ENCODE measurements at regions not wholly inside any gene's neighbourhood (a gene's known extent, or its start where the extent isn't known, plus 50 kb on each side); places are given as distances from the start of the nearest gene placed in this dataset.
"Not testable (repeated sequence)": the region's sequence is repeated elsewhere in the genome, so short reads cannot be mapped to it uniquely, and the experiment has no call there.

GRCh38 chr18:70981400-70982140 lies 692.7 kb downstream of the SOCS6 start:
- ATAC-seq = no peak

GRCh38 chr18:70973626-70974025 lies 684.8 kb downstream of the SOCS6 start:
- ATAC-seq = no peak

- no peak for ATAC-seq
Observed at GRCh38 chr18:70966419-70966818, 677.6 kb downstream of the SOCS6 start.

GRCh38 chr18:70961939-70962338 lies 673.1 kb downstream of the SOCS6 start:
- no peak for ATAC-seq

- no peak for ATAC-seq
Observed at GRCh38 chr18:70956554-70956953, 667.7 kb downstream of the SOCS6 start.

DNA sequence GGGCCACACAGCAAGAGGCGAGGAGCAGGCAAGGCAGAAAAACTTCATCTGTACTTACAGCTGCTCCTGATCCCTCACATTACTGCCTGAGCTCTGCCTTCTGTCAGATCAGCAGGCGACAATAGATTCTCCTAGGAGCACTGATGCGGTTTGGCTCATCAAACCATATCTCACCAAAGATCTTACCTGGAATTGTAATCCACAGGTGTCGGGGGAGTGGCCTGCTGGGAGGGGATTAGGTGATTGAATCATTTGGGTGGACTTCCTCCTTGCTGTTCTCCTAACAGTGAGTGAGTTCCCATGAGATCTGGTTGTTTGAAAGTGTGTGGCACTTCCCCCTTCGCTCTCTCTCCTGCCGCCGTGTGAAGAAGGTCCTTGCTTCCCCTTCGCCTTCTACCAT lies 647.3 kb downstream of the SOCS6 start:
- no peak for ATAC-seq

- no peak for ATAC-seq
Observed at GRCh38 chr18:70931942-70932814, 643.3 kb downstream of the SOCS6 start.

- no peak for ATAC-seq
Observed at GRCh38 chr18:70920840-70921374, 632.1 kb downstream of the SOCS6 start.

DNA sequence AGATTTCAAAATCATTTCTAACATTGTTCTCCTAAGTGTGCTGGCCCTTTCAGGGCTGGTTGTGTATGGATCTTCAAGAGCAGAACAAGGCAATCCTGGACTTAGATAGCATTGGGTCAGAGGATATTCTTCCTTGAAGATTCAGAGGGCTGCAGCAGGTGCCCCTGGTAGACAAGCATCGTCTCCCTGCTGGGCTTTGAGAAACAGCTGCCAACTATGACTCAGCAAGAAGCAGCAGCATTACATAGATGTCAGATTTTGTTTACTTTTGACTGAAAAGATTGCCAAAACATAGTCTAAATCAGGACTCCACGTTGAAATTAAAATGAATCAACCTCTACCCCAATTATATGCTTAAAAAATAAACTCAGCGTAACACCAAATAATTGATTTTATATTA lies 618.8 kb downstream of the SOCS6 start:
- no peak for ATAC-seq

GRCh38 chr18:70892381-70892780 lies 603.5 kb downstream of the SOCS6 start:
- no peak for ATAC-seq

DNA sequence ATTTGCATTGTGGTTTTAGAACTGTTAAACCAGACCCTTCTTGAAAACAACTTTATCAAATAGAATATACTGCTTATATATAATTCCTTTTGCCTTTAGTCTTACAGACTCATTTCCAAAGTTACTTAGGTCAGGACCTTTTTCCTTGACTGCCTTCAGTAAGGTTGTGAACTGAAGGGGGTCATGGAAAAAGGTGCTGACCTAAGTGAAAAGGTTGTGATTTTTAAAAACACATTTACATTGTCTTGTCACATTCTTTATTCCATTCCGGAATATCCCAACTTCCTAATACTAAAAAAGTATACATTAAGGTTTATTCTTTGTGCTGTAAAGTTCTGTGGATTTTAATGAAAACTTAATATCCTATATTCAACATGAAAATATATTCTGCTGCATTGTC lies 581.4 kb downstream of the SOCS6 start:
- ATAC-seq = no peak

GRCh38 chr18:70848329-70848728 lies 559.5 kb downstream of the SOCS6 start:
- ATAC-seq = no peak

- no peak for ATAC-seq
Observed at GRCh38 chr18:70840649-70841048, 551.8 kb downstream of the SOCS6 start.

DNA sequence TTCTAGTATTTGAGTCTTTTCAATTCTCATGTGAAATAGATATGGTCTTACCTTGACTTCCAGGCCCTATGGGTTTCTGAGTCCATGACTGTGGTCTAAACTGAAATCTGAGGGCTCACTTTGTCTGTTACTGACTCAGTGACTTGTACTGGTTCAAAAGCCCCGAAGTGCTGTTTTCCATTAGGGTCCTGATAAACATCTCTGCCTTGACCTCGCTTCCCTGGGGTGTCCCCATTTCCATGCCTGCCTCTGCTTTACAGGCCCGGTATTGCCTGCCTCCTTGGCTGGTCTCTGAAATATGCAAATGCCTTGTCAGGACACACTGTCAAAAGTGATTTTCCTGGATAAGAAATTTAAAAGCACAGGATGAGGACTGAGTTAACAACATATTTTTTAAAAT lies 538.8 kb downstream of the SOCS6 start:
- ATAC-seq = no peak

- ATAC-seq = no peak
Observed at GRCh38 chr18:70826571-70826970, 537.7 kb downstream of the SOCS6 start.

GRCh38 chr18:70822691-70823090 lies 533.8 kb downstream of the SOCS6 start:
- ATAC-seq = no peak

- ATAC-seq = no peak
Observed at GRCh38 chr18:70822117-70822516, 533.3 kb downstream of the SOCS6 start.

DNA sequence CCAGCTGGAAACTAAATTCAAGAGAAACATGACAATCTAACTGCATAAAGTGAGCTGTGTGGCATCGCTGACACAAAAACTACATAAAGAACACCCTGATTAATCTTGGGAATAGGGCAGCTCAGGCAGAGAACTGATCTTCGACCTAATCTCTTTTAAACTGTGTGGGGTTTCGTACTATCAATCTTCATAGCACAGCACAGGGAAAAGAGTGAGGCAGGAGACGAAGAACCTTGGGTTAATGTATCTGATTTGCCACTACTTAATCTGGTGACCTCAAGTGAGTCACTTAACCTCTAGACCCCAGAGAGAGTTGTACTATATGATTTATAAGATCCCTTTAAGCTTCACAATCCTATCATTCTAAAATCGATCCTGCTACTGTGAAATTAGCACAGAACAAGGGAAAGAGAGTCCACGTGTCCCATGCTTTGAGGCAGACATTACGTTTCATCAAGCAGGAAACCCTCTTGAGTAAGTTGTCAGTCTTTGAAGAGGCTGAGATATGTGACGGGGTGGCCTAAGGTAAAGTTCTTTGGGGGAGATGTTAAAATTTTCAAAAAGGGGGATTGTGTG lies 519.7 kb downstream of the SOCS6 start:
- no peak for ATAC-seq

DNA sequence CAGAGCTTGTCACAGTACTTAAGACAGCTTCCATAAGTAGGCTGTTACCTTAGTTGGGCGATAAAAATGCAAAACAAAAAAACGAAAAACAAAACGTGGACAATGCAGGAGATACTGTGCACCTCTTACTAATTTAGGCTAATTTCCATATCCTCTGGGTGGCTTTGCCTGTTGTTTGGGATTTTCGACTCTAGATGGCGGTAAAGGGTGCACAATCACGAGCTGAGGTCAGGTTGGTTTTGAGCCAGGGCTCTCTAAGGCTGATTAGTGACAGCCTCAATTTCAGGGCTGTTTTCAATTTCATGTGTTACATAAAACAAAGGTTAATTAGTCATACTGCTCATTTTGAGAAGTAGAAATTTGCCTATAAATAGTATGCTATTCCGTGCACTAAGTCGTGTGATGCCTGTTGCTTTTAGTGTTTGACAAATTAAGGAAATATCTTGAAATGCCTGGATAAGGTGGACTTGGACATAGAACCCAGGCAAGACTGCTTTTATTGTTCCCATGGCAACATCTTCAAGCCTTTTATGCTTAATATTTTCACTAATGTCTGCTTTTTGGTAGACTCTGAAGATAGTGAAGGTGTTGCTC lies 493.1 kb downstream of the SOCS6 start:
- ATAC-seq = no peak

- not testable (repeated sequence) for ATAC-seq
Observed at GRCh38 chr18:70766254-70766653, 477.4 kb downstream of the SOCS6 start.

GRCh38 chr18:70762812-70763211 lies 474.0 kb downstream of the SOCS6 start:
- no peak for ATAC-seq

DNA sequence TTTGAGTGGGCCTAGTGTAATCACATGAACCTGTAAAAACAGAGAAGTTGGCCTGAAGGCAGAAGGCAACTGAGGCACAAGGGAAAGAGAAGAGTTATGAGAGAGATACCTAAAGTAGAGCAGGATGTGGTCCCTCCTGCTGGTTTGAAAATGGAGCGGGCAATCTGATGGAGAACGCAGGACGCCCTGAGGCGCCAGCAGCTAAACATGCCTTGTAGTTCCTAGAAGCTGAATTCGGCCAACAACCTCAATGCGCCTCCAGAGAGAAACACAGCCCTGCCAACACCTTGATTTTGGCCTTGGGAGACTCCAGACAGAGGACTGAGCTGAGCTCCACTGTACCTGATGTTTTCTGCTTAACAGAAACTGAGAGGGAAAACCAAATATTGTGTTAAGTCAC lies 469.9 kb downstream of the SOCS6 start:
- ATAC-seq = no peak

DNA sequence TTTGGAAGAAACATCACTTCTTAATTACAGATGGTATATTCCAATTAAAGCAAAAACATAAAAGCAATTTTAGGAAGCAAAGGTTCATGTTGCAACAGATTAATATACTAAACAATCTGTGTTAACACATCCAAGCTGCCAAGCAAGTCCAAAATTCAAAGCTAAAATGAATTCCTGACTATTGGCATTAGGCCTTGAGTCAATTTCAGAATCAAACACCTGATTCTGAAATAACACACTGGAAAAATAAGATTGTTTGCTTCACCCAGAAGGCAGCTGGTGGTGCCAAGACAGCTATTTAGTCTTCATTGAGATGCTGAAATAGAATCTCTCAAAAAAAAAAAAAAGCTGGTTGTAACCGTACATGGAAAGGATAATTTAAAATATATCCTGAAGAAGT lies 465.6 kb downstream of the SOCS6 start:
- no peak for ATAC-seq
